Left lobe of liver (tissue), 2 donors: ENCODE measurements at regions not wholly inside any gene's neighbourhood (a gene's known extent, or its start where the extent isn't known, plus 50 kb on each side); places are given as distances from the start of the nearest gene placed in this dataset.
A peak's percentile ranks its signal among the peaks of the same experiment; 100 is the strongest.
"Not testable (repeated sequence)": the region's sequence is repeated elsewhere in the genome, so short reads cannot be mapped to it uniquely, and the experiment has no call there.

Experiments used
- ATAC-seq: fragments of 200-7000 bp; cut with Tn5 transposase; one replicate; pipeline ENCODE4 v1.9.1; 2020; ENCODE audit warnings: mild to moderate bottlenecking, moderate library complexity
- DNase-seq: peaks from one replicate; pipeline ENCODE4 v3.0.0-alpha.2; 2020; ENCODE audit warnings: low spot score
- donor health status: DM: no; HTN: no; CAD: no; lungs with moderate emphysema.
- donor health status: DM: no; HTN: yes; CAD: no.

DNA sequence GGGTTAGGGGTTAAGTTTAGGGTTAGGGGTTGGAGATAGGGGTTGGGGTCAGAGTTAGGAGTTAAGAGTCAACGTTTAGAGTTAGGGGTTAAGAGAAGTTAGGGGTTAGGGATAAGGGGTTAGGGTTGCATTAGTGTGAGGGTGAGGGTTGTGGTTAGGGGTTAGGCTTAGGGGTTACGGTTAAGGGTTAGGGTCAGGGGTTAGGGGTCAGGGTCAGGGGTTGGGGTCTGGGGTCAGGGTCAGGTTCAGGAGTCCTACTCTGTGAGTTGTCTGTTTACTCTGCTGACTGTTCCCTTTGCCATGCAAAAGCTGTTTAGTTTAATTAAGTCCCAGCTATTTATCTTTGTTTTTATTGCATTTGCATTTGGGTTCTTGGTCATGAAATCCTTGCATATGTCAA, 1267.3 kb downstream of the FOXD4L5 start:
- ATAC-seq, DNase-seq: not testable (repeated sequence)

- ATAC-seq, DNase-seq: not testable (repeated sequence)
Measured at GRCh38 chr9:64016845-64017406, 1268.1 kb downstream of the FOXD4L5 start.

DNA sequence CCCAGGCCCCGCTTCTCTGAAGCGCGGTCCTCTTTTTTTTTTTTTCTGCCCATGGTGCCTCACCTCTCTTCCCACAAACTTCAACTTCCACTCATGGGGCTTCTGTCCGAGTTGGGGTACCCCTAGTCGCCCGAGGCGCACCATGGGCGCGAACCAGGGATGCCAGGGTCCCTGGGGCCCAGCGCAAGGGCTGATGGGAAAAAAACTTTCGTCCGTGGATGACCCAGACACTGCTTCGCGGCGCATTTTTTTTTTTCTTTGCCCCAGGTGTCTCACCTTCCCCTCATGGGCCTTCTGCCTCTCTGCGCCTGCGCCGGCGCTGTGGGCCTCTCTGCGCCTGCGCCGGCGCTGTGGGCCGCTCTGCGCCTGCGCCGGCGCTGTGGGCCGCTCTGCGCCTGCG, 1268.8 kb downstream of the FOXD4L5 start:
- not testable (repeated sequence) for DNase-seq, ATAC-seq

DNA sequence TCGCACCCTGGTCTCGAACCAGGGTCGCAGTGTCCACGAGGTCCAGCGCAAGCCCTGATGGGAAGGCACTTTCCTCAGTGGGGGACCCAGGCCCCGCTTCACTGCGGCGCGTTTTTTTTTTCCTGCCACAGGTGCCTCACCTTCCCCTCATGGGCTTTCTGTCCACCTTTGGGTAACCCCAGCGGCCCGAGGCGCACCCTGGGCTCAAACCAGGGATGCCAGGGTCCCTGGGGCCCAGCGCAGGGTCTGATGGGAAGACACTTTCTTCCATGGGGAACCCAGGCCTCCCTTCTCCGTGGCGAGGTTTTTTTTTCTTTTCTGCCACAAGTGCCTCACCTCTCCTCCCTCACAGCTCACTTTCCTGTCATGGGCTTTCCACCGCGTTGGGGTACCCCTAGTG, 1269.9 kb downstream of the FOXD4L5 start:
- ATAC-seq (no peak), DNase-seq (no peak)

GRCh38 chr9:64014386-64015091, 1270.5 kb downstream of the FOXD4L5 start:
- not testable (repeated sequence) for ATAC-seq, DNase-seq

DNA sequence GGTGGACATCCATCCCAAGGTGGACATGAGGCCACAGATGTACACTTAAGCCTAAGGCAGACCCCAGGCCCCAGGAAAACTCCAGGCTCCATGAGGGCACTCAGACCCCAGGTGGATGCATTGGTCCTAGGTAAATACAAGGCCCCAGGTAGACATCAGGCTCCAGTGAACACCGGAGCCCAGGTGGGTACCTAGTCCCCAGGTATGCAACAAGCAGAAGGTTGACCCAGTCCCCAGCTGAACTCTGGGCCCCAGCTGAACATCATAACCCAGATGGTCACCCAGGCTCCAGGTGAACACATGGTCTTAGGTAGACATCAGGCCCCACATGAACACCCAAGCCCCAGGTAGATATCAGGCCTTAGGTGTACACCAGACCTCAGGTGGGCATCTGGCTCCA, 1271.9 kb downstream of the FOXD4L5 start:
- DNase-seq, ATAC-seq: not testable (repeated sequence)

DNA sequence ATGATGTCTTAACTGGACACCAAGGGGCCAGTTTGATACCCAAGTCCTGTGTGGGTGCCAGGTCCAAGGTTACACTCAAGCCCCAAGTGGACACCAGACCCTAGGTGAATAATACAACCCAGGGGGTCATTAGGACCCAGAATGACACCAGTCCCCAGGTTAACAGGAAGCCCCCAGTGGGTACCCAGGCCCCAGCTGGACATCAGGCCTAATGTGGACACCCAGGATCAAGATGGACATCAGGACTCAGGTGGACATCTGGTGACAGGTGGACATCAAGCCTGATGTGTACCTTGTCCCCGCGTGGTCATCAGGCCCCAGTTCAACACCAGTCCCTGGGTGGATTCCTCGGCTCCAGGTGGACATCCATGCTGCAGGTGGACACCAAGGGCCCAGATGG, 1273.0 kb downstream of the FOXD4L5 start:
- DNase-seq, ATAC-seq: not testable (repeated sequence)

- not testable (repeated sequence) for ATAC-seq
- peak; percentile 26 for DNase-seq
Measured at GRCh38 chr9:63979741-63980140, 1305.3 kb downstream of the FOXD4L5 start.
